T-helper 9 cell (primary cell): ENCODE measurements at regions not wholly inside any gene's neighbourhood (a gene's known extent, or its start where the extent isn't known, plus 50 kb on each side); places are given as distances from the start of the nearest gene placed in this dataset.
"Not testable (repeated sequence)": the region's sequence is repeated elsewhere in the genome, so short reads cannot be mapped to it uniquely, and the experiment has no call there.

ENCODE experiments used
- DNase-seq: peaks from one replicate; pipeline ENCODE4 v3.0.0-alpha.2; 2020

- DNase-seq: no peak
Measured at GRCh38 chr7:106583706-106584690, 77.0 kb downstream of the CCDC71L start.

- DNase-seq: no peak
Measured at GRCh38 chr7:106583100-106583499, 77.9 kb downstream of the CCDC71L start.

GRCh38 chr7:106582365-106582764, 78.6 kb downstream of the CCDC71L start:
- no peak for DNase-seq

- DNase-seq: not testable (repeated sequence)
Measured at GRCh38 chr7:106579086-106579485, 81.9 kb downstream of the CCDC71L start.

- no peak for DNase-seq
Measured at GRCh38 chr7:106575138-106575823, 85.7 kb downstream of the CCDC71L start.

- DNase-seq: no peak
Measured at GRCh38 chr7:106573738-106574137, 87.2 kb downstream of the CCDC71L start.

- DNase-seq: no peak
Measured at GRCh38 chr7:106573125-106573663, 87.8 kb downstream of the CCDC71L start.

- no peak for DNase-seq
Measured at GRCh38 chr7:106572394-106573124, 88.4 kb downstream of the CCDC71L start.

- no peak for DNase-seq
Measured at GRCh38 chr7:106571563-106571962, 89.4 kb downstream of the CCDC71L start.

- DNase-seq: no peak
Measured at GRCh38 chr7:106570948-106571418, 90.0 kb downstream of the CCDC71L start.

GRCh38 chr7:106570146-106570545, 90.8 kb downstream of the CCDC71L start:
- DNase-seq: no peak

GRCh38 chr7:106569500-106569929, 91.4 kb downstream of the CCDC71L start:
- no peak for DNase-seq

- DNase-seq: no peak
Measured at GRCh38 chr7:106568680-106569499, 92.1 kb downstream of the CCDC71L start.

- DNase-seq: no peak
Measured at GRCh38 chr7:106568002-106568679, 92.8 kb downstream of the CCDC71L start.

GRCh38 chr7:106567204-106568001, 93.6 kb downstream of the CCDC71L start:
- not testable (repeated sequence) for DNase-seq

GRCh38 chr7:106566672-106567071, 94.3 kb downstream of the CCDC71L start:
- DNase-seq: no peak

GRCh38 chr7:106566196-106566595, 94.8 kb downstream of the CCDC71L start:
- DNase-seq: no peak

- DNase-seq: no peak
Measured at GRCh38 chr7:106565428-106565827, 95.5 kb downstream of the CCDC71L start.

GRCh38 chr7:106563466-106564150, 97.3 kb downstream of the CCDC71L start:
- no peak for DNase-seq
